SU-DHL-6 (cell line): ENCODE measurements at regions not wholly inside any gene's neighbourhood (a gene's known extent, or its start where the extent isn't known, plus 50 kb on each side); places are given as distances from the start of the nearest gene placed in this dataset.

Source experiments
- EZH2phosphoT487 ChIP-seq: fragments of 200-600 bp; sonication (generic), shearing (Covaris generic); conservative IDR thresholded peaks from 2 replicates; pipeline ENCODE4 v1.6.1; 2018; ENCODE audit warnings: mild to moderate bottlenecking, antibody characterized with exemption, low read length, moderate library complexity, mixed read lengths
- TF ChIP-seq, protein P1 (sequence below): fragments of 200-600 bp; sonication (generic); IDR thresholded peaks from one replicate; pipeline ENCODE4 v1.5.1; 2017; ENCODE audit warnings: antibody characterized with exemption, mild to moderate bottlenecking, low read length, moderate library complexity; ENCODE audit not compliant: insufficient read depth, poor library complexity, severe bottlenecking

DNA sequence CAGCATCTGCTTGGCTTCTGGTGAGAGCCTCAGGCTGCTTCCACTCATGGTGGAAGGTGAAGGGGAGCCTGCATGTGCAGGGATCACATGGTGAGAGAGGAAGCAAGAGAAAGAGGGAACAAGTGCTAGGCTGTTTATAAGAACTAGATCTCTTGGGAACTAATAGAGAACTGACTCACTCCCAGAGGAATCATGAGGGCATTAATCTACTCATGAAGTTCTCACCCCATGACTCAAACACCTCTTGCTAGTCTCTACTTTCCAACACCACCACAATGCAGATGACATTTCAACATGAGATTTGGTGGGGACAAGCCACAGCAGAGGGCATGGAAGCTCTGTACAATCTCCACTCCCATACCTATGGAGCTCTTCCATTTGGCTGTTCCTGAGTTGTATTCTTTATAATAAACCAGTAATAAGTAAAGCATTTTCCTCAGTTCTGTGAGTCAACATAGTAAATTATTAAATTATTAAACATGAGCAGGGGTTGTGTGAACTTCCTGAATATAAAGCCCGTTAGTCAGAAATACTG lies 524.1 kb upstream of the NRSN1 start:
- TF ChIP-seq, protein P1, sequence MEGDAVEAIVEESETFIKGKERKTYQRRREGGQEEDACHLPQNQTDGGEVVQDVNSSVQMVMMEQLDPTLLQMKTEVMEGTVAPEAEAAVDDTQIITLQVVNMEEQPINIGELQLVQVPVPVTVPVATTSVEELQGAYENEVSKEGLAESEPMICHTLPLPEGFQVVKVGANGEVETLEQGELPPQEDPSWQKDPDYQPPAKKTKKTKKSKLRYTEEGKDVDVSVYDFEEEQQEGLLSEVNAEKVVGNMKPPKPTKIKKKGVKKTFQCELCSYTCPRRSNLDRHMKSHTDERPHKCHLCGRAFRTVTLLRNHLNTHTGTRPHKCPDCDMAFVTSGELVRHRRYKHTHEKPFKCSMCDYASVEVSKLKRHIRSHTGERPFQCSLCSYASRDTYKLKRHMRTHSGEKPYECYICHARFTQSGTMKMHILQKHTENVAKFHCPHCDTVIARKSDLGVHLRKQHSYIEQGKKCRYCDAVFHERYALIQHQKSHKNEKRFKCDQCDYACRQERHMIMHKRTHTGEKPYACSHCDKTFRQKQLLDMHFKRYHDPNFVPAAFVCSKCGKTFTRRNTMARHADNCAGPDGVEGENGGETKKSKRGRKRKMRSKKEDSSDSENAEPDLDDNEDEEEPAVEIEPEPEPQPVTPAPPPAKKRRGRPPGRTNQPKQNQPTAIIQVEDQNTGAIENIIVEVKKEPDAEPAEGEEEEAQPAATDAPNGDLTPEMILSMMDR = no peak
- TF ChIP-seq EZH2phosphoT487 = no peak
